ENCODE measurements at regions not wholly inside any gene's neighbourhood (a gene's known extent, or its start where the extent isn't known, plus 50 kb on each side); places are given as distances from the start of the nearest gene placed in this dataset.

GRCh38 chr1:239717918-239718184 lies 331.5 kb downstream of the CHRM3 start:
- TF ChIP-seq CTCF (IDR thresholded peaks at IDR 0.05), result no peak
- no peak for TF ChIP-seq POLR2A (IDR thresholded peaks at IDR 0.05)

Measured in esophagus squamous epithelium (tissue), 4 donors.